HG03060 (cell line): ENCODE measurements at regions not wholly inside any gene's neighbourhood (a gene's known extent, or its start where the extent isn't known, plus 50 kb on each side); places are given as distances from the start of the nearest gene placed in this dataset.
"Not testable (repeated sequence)": the region's sequence is repeated elsewhere in the genome, so short reads cannot be mapped to it uniquely, and the experiment has no call there.

Experiments
- ATAC-seq: cut with Tn5 transposase; IDR thresholded peaks from one replicate; pipeline ENCODE4 v1.9.1; 2021; ENCODE audit warnings: low read depth, moderate number of reproducible peaks; ENCODE audit not compliant: unreplicated experiment

DNA sequence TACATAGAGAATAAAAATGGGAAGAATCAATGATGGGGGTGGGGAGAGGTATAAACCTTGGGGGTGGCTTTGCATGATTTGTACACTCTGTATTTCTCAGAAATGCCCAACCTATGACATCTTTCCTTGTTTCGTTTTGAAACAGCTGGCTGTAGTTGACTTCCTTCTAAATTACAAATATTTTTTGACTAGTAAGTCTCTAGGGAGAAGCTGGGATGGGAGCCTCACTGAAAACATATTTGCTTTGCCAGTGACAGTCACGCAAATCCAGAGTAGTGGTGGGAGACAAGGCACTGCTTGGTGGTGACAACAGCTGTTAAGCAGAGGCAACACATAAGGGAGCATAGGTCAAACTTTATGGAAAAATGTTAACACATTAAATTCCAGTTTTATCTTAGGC is 440.5 kb downstream of the SEMA3D start:
- no peak for ATAC-seq

DNA sequence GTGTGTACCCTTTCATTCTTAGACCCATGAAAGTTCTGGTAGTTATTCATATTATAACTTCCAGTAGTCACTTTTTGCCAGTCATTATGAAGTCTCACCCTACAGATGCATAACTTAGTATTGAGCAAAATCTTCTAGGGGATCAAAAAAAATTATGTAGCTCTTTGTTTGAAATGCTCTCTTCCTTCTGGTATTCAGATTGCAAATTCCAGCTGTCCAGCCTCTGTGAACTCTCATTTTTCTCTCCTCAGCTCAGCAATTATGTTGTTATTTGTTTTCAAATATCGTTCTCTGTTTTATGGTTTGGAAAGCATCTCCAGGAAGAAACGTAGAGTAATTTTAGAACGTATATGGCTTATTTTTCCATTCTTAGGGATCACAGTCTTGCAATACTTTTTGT is 442.5 kb downstream of the SEMA3D start:
- ATAC-seq = no peak

DNA sequence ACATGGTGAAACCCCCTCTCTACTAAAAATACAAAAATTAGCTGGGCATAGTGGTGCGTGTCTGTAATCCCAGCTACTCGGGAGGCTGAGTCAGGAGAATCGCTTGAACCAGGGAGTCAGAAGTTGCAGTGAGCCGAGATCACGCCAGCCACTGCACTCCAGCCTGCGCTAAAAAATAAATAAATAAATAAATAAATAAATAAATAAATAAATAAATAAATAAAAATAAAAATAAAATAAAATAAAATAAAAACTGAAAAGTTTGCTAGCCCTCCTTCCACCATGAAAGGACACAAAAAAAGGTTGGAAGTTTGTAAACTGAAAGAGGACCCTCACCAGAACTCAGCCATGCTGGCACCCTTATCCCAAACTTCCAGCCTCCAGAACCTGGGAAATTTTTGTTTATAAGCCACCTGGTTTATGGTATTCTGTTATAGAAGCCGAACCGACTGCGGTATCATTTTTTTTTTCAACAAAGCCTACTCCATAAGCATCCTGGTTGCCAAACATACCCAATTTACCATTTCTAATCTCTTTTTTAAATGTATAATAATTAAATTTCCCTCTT is 448.2 kb downstream of the SEMA3D start:
- ATAC-seq = no peak

DNA sequence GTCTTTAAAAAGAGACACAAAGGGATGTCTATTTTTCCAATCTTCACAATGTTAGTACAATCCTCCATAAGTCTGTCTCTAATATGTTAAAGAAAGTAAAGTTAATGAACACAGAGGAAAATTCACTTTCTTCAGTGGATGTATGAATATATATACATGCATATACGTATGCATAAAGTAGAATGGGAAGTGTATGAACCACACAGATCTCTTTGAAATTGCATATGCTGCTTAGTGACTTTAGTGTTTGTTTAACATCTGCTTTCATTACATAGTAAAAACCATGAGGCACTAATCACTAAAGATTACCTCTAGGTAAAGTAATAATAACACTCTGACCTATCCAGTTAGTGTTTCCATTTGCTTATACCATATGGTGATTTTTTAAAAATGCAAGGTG is 451.2 kb downstream of the SEMA3D start:
- ATAC-seq = no peak

DNA sequence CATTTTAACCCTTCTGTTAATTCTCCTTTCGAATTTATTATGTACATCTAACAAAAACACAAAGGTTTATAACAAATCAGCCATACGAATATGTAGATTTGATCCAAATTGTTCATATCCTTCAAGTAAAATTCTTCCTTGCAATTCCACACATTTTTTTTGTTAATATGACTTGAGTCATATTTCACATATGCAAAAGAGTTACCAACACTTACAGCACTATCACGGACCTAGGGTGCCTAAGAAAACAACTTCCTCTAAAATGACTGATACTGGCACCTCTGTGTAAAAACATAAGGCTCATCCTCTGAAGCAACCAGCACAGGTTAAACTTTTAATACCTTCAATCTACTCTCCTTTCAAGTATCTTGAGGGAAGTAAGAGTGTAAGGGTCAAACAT is 451.8 kb downstream of the SEMA3D start:
- ATAC-seq = no peak

DNA sequence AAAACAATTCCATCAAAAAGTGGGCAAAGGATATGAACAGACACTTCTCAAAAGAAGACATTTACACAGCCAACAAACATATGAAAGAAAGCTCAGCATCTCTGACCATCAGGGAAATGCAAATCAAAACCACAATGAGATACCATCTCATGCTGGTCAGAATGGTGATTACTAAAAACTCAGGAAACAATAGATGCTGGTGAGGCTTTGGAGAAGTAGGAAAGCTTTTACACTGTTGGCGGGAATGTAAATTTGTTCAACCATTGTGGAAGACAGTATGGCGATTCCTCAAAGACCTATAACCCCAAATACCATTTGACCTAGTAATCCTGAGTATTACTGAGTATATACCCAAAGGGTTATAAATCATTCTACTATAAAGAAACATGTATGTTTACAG is 452.9 kb downstream of the SEMA3D start:
- ATAC-seq = not testable (repeated sequence)

DNA sequence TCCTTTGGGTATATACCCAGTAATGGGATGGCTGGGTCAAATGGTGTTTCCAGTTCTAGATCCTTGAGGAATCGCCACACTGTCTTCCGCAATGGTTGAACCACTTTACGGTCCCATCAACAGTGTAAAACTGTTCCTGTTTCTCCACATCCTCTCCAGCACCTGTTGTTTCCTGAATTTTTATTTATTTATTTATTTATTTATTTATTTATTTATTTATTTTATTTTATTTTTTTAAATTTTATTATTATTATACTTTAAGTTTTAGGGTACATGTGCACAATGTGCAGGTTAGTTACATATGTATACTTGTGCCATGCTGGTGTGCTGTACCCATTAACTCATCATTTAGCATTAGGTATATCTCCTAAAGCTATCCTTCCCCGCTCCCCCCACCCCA is 456.0 kb downstream of the SEMA3D start:
- ATAC-seq = not testable (repeated sequence)

DNA sequence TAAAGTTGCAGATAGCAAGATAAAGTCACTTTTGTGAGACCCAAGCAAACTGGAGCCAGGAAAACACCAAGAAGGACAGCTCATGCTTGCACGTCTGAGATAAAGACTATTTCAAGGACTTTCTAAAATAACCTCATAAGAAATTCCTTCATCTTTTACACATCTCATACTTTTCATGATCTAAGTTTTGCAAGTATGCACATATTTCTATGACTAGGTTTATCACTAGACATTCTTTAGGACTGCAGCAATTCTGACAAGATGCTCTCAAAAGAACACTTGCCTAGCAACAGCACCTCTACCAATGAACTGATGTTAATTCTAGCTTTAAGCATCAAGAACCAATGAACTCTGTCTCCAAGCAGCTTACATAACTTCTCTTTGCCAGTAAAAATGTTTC is 457.6 kb downstream of the SEMA3D start:
- no peak for ATAC-seq

DNA sequence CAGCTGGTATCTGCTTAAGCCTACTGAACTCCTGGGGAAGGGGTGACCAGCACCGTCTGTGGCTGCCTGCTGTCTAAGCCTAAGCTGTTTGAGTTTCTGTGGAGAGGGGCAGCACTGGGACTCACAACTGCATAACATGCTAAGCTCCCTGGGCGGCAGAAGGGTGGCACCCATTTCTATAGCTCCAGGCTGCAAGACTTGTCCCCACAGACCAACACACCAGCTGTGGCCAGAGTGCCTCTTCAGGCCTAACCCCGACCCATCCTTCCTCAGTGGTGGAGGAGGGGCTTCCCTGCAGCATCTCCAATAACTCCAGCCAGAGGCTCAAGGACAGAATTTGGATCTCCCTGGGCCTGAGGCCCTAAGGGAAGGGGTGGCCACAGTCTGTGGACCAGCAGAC is 464.1 kb downstream of the SEMA3D start:
- no peak for ATAC-seq

DNA sequence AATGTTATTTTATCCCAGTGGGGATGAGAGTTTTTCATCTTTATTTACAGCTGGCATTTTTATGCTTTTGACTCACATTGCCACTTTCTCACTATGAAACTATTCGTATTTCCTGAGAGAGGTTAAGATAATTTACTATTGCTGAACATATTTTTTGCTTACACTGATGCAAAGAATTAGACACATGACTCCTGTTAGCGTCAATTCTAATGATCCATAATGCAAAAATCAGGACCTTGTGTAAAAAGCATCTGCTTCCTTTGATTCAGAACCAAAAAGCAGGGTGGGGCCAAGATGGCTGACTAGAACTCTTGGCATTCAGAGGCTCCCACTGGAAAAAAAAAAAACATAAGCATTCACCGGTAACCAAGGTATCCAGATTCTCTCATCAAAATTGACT is 464.8 kb downstream of the SEMA3D start:
- no peak for ATAC-seq

DNA sequence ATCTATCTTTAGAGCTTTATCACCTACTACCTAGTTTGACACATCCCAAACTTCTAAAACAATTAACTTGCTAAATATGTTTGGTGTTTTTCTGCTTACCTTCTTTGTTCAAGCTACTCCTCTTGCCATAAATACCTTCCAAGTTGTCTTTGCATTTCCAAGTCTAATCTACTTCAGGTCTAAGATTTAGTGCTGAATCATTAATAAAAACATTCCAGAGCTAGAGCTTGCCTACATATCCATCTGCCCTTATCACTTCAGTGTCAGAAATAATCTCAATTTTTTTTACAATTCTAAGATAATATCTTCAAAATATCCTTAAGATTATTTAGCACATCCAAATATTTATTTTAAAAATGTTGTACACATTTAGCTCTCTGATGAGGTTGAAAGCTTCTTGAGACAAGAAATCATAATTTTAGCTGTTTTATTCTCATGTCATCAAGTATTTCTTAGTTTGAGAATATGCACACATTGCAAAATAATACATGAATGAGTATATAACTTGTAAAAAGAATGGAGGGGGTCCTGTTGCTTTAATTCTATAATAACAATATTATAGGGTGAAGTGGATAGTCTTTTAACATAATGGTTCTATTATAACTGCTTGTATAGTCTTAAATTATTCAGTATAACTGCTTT is 466.3 kb downstream of the SEMA3D start:
- ATAC-seq = no peak

DNA sequence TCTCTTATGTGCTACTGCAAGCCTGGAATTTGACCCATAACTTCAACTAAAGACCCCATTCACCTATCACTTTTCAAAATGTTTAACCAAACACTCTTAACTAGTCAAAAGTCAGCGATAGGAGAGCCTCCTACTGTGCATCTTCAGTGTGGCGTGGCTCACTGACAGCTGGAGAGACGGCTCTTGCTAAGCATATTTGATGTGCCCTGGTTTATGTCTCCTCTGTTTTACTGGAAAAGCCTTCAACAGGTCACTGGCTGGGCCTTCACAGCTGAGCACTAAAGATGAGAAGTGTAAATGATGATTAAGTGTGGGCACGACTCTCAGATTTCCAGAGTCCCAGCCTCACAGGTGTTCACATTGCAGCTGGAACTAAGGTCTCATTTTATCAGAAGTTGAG is 472.1 kb downstream of the SEMA3D start:
- no peak for ATAC-seq

DNA sequence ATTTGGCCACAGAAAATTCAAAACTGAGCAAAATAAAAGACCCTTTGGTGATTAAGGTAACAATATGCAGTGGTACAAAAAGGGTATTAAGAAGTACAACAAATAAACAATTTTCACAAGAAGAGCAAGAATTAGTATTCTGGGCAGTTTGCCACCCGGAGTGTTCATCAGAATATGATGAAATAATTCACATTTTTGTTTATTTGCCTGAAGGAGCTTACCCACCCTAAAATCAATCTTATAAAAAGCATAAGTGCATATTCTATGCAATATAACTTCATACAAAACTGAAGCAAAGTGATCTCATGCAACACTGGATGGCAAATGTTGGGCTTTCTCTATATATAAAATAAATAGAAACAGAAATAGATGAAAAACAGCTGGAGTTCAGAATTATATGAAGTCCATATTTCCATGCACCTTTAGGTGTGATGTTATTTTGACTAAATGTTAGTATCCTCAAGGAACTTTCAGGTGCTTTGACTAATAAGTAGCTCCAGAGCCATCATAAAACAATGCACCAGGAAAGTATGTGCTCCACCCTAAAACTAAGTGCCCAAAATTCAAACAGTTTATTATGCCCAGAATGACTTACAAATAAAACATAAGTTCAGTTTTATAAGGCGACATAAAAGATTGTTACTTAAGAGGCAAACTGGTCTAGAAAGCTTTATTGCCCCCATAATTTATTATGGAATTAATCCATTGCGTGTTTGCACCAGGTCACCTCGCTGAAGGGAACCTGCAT is 474.3 kb downstream of the SEMA3D start:
- no peak for ATAC-seq

DNA sequence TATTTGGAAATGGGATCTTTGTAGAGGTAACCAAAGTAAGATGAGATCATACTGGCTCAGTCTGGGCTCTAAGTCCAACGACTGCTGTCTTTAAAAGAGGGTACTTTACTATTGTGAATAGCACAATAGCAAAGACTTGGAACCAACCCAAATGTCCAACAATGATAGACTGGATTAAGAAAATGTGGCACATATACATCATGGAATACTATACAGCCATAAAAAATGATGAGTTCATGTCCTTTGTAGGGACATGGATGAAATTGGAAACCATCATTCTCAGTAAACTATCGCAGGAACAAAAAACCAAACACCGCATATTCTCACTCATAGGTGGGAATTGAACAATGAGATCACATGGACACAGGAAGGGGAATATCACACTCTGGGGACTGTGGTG is 476.3 kb downstream of the SEMA3D start:
- ATAC-seq = not testable (repeated sequence)

DNA sequence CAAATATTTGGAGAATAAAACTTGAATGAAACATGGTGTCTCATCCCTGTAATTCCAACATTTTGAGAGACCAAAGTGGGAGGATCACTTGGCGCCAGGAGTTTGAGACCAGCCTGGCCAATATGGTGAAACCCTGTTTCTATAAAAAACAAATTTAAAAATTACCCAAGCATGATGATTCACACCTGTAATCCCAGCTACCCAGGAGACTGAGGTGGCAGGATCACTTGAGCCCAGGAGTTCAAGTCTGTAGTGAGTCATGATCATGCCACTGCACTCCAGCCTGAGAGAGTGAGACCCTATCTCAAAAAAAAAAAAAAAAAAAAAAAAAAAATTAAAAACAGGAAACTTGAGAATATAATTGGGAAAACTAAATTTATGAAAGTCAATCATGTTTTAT is 481.1 kb downstream of the SEMA3D start:
- ATAC-seq = no peak

DNA sequence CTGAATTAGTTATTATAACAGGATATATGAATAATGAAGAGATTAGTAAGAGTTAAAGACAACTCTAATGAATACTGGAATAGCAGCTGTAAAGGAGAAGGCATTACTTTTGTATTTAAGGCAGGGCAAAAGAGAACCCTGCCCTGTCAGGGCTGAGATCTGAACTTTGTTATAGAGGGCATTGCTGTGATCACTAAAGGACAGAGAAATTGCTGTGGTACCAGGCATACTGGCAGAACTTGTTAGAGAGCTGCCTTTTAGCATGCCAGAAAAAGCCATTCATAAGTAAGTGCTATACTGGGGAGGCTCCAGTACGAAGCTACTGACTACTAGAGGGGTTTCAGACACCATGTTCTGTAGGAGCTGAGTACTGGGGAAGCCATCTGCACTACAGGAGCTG is 481.8 kb downstream of the SEMA3D start:
- ATAC-seq = no peak

DNA sequence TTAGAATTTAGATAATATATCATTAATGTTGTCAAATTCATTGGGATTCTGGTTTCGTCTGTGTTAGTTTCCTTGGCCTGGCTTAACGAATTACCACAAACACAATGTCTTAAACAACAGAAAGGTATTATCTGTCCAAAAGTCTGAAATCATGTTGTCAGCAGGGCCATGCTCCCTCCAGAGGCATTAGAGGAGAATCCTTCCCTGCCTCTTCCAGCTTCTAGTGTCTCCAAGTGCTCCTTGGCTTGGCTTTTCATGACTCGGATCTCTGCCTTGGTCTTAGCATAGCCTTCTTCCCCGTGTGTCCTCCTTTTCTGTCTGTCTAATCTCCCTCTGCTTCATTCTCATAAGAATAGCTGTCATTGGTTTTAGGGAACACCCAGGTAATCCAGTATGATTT is 482.5 kb downstream of the SEMA3D start:
- ATAC-seq = no peak

DNA sequence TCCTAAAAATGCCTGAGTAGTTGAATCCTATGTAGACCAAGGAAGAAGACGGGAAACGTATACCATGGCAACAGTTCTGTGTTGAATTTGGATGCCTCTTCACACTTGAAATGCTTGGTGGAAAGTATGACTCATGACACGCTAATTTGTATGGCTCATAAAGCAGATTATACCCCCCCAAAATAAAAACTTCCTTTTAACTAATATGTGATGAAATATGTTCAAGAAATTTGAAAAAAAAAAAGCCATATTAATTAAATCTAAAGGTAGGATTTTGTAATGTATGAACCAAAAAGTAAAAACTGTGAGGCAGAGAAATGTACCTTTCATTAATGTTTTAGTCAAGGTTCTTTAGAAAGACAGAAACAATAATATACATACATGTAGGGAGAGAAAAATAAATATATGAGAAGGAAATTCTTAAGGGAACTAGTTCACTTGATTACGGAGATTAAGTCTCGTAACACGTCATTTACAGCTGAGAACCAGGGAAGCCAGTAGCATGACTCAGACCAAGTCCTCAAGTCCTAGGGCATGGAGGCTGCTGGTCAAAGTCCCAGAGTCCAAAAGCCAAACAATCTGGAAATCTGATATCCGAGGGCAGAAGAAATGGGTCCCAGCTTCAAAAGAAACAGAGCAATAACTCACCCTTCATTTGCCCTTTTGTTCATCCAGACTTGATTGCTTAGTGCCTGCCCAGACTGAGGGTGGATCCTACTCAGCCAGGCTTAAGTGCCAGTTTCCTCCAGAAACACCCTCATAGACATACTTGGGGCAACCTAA is 485.1 kb downstream of the SEMA3D start:
- no peak for ATAC-seq

DNA sequence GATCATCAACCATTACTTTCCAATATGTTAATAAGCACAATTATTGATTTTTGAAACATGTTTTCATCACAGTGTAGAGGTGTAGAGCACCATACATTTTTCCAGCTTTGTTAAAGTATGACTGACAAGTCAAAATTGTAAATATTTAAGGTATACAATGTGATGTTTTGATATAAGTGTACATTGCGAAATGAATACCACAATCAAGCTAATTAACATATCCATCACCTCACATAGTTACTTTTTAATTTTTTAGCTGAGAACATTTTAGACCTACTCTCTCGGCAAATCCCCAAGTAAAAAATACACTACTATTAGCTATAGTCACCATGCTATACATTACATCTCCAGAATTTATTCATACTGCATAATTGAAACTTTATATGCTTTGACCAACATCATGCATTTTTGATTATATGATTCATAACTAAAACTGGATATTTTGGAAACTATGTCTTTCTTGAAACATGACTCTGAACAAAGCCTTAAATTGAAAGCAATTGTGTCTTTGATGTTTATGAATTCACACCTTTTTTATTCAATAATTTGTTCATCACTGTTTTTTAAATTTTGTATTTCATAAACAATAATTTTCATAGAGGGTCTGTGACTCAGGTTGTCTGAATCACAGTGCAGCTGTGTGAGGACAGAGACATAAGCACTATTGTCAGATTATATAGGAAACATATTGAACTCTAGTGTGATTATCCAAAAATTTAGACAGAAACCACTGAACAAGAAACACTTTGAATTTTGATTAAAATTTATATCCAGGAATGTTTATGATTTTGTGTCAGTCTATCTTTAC is 486.1 kb downstream of the SEMA3D start:
- no peak for ATAC-seq

DNA sequence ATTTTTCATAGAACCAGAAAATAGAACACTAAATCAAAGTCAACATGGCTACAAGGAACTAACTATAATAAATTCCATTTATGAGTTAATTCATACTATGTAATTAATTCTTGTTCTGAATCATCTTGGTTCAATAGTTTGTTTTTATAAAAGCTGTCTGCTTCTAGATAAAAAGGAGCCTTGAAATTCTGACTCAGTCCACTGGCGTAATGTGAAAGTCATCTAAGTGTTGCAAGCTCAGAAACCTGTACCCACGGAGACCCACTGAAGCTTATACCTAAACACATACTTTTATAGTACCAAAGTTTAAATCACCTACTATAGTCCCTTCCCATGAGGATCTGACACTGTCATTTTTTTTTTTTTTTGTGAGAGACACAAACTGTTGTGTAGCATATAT is 489.4 kb downstream of the SEMA3D start:
- no peak for ATAC-seq

DNA sequence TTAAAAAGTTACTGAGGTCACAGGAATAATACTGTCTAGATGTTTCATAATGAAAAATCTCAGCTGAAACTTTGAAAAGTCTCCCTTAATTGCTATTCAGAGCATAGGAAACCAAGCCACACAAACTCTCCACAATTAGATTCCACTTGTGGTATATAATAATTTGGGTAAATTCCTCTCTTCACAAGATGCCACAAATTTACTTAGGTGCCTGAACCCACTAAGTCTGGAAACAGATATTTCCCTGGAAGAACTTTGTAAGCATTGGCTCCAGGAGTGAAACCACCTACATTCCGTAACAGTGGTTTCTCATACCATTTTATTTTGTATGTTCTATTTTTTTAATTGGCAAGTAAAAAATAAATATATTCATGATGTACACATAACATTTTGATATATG is 493.4 kb downstream of the SEMA3D start:
- no peak for ATAC-seq
